Stimulated activated memory B cell treated with anti-CD40 and anti-IgM and Interleukin-4, amounts not matched to agents 10 μg/mL and 1 μg/mL and 100 μg/mL, for 72 hours (primary cell): ENCODE measurements at regions not wholly inside any gene's neighbourhood (a gene's known extent, or its start where the extent isn't known, plus 50 kb on each side); places are given as distances from the start of the nearest gene placed in this dataset.
"Not testable (repeated sequence)": the region's sequence is repeated elsewhere in the genome, so short reads cannot be mapped to it uniquely, and the experiment has no call there.

Experiments
- ATAC-seq: fragments of 150-1000 bp; cut with Tn5 transposase; 2 replicates; pipeline ENCODE4 v1.10.0; 2021
- H3K27ac Mint-ChIP-seq: one replicate; pipeline ENCODE4 v1.8.0; 2022; ENCODE audit warnings: mild to moderate bottlenecking, mixed read lengths
- H3K27me3 Mint-ChIP-seq: one replicate; pipeline ENCODE4 v1.8.0; 2022; ENCODE audit warnings: mixed read lengths
- H3K36me3 Mint-ChIP-seq: one replicate; pipeline ENCODE4 v1.8.0; 2022; ENCODE audit warnings: mixed read lengths
- H3K4me1 Mint-ChIP-seq: one replicate; pipeline ENCODE4 v1.8.0; 2022; ENCODE audit warnings: mixed read lengths
- H3K4me3 Mint-ChIP-seq: one replicate; pipeline ENCODE4 v1.8.0; 2022; ENCODE audit warnings: mild to moderate bottlenecking, moderate library complexity, mixed read lengths
- H3K9me3 Mint-ChIP-seq: one replicate; pipeline ENCODE4 v1.8.0; 2022; ENCODE audit warnings: mixed read lengths

- Mint-ChIP-seq H3K27ac (no peak overlapping the region), H3K36me3 (no peaks in the 10 kb centered on the region), H3K4me3 (no peak overlapping the region), H3K4me1 (no peaks in the 10 kb centered on the region), H3K27me3 (peaks cover 2% of the 10 kb centered on the region), H3K9me3 (no peaks in the 10 kb centered on the region)
- no peak for ATAC-seq
Measured at GRCh38 chr16:13325396-13325795, 424.0 kb downstream of the SHISA9 start.

- Mint-ChIP-seq H3K27ac (no peak overlapping the region), H3K4me1 (no peaks in the 10 kb centered on the region), H3K9me3 (no peaks in the 10 kb centered on the region), H3K36me3 (no peaks in the 10 kb centered on the region), H3K4me3 (no peak overlapping the region), H3K27me3 (peaks cover 7% of the 10 kb centered on the region)
- no peak for ATAC-seq
Measured at GRCh38 chr16:13331918-13332317, 430.5 kb downstream of the SHISA9 start.

- Mint-ChIP-seq H3K36me3 (no peaks in the 10 kb centered on the region), H3K4me3 (no peak overlapping the region), H3K27ac (no peak overlapping the region), H3K4me1 (no peaks in the 10 kb centered on the region), H3K27me3 (peaks cover 7% of the 10 kb centered on the region), H3K9me3 (no peaks in the 10 kb centered on the region)
- ATAC-seq: no peak
Measured at GRCh38 chr16:13332713-13333255, 431.4 kb downstream of the SHISA9 start.

GRCh38 chr16:13333336-13333735 is 431.9 kb downstream of the SHISA9 start:
- Mint-ChIP-seq H3K27ac (no peak overlapping the region), H3K4me1 (no peaks in the 10 kb centered on the region), H3K9me3 (no peaks in the 10 kb centered on the region), H3K36me3 (no peaks in the 10 kb centered on the region), H3K4me3 (no peak overlapping the region), H3K27me3 (peaks cover 7% of the 10 kb centered on the region)
- no peak for ATAC-seq

GRCh38 chr16:13335879-13336278 is 434.5 kb downstream of the SHISA9 start:
- Mint-ChIP-seq H3K4me3 (no peak overlapping the region), H3K27me3 (no peaks in the 10 kb centered on the region), H3K4me1 (no peaks in the 10 kb centered on the region), H3K9me3 (no peaks in the 10 kb centered on the region), H3K36me3 (no peaks in the 10 kb centered on the region), H3K27ac (no peak overlapping the region)
- ATAC-seq: no peak

GRCh38 chr16:13336335-13336734 is 434.9 kb downstream of the SHISA9 start:
- H3K4me1 Mint-ChIP-seq: no peaks in the 10 kb centered on the region
- H3K4me3 Mint-ChIP-seq: no peak overlapping the region
- no peak overlapping the region for H3K27ac Mint-ChIP-seq
- no peak for ATAC-seq
- no peaks in the 10 kb centered on the region for H3K27me3 Mint-ChIP-seq
- no peaks in the 10 kb centered on the region for H3K9me3 Mint-ChIP-seq
- H3K36me3 Mint-ChIP-seq: no peaks in the 10 kb centered on the region

- H3K4me3 Mint-ChIP-seq, H3K36me3 Mint-ChIP-seq, ATAC-seq, H3K27ac Mint-ChIP-seq, H3K4me1 Mint-ChIP-seq, H3K9me3 Mint-ChIP-seq, H3K27me3 Mint-ChIP-seq: not testable (repeated sequence)
Measured at GRCh38 chr16:13336907-13337881, 435.8 kb downstream of the SHISA9 start.

GRCh38 chr16:13338044-13338443 is 436.6 kb downstream of the SHISA9 start:
- no peaks in the 10 kb centered on the region for H3K36me3 Mint-ChIP-seq
- H3K4me1 Mint-ChIP-seq: no peaks in the 10 kb centered on the region
- no peak overlapping the region for H3K4me3 Mint-ChIP-seq
- no peak overlapping the region for H3K27ac Mint-ChIP-seq
- no peaks in the 10 kb centered on the region for H3K9me3 Mint-ChIP-seq
- no peak for ATAC-seq
- H3K27me3 Mint-ChIP-seq: no peaks in the 10 kb centered on the region

- H3K36me3 Mint-ChIP-seq: no peaks in the 10 kb centered on the region
- H3K27ac Mint-ChIP-seq: no peak overlapping the region
- ATAC-seq: no peak
- no peaks in the 10 kb centered on the region for H3K4me1 Mint-ChIP-seq
- no peak overlapping the region for H3K4me3 Mint-ChIP-seq
- H3K27me3 Mint-ChIP-seq: no peaks in the 10 kb centered on the region
- peaks cover 3% of the 10 kb centered on the region for H3K9me3 Mint-ChIP-seq
Measured at GRCh38 chr16:13342675-13343074, 441.3 kb downstream of the SHISA9 start.

GRCh38 chr16:13344001-13344400 is 442.6 kb downstream of the SHISA9 start:
- H3K4me1 Mint-ChIP-seq: no peaks in the 10 kb centered on the region
- no peak overlapping the region for H3K27ac Mint-ChIP-seq
- no peaks in the 10 kb centered on the region for H3K27me3 Mint-ChIP-seq
- no peak for ATAC-seq
- H3K4me3 Mint-ChIP-seq: no peak overlapping the region
- H3K36me3 Mint-ChIP-seq: no peaks in the 10 kb centered on the region
- H3K9me3 Mint-ChIP-seq: peaks cover 3% of the 10 kb centered on the region

- Mint-ChIP-seq H3K4me1 (no peaks in the 10 kb centered on the region), H3K36me3 (no peaks in the 10 kb centered on the region), H3K27ac (no peak overlapping the region), H3K27me3 (no peaks in the 10 kb centered on the region), H3K4me3 (no peak overlapping the region), H3K9me3 (peaks cover 3% of the 10 kb centered on the region)
- ATAC-seq: no peak
Measured at GRCh38 chr16:13348416-13348815, 447.0 kb downstream of the SHISA9 start.

GRCh38 chr16:13350000-13350399 is 448.6 kb downstream of the SHISA9 start:
- Mint-ChIP-seq H3K4me3 (no peak overlapping the region), H3K27ac (no peak overlapping the region), H3K9me3 (peaks cover 3% of the 10 kb centered on the region), H3K36me3 (no peaks in the 10 kb centered on the region), H3K4me1 (no peaks in the 10 kb centered on the region), H3K27me3 (no peaks in the 10 kb centered on the region)
- ATAC-seq: no peak

- Mint-ChIP-seq H3K27ac (no peak overlapping the region), H3K36me3 (no peaks in the 10 kb centered on the region), H3K9me3 (no peaks in the 10 kb centered on the region), H3K27me3 (no peaks in the 10 kb centered on the region), H3K4me1 (no peaks in the 10 kb centered on the region), H3K4me3 (no peak overlapping the region)
- ATAC-seq: no peak
Measured at GRCh38 chr16:13351181-13351580, 449.8 kb downstream of the SHISA9 start.

GRCh38 chr16:13351601-13352217 is 450.3 kb downstream of the SHISA9 start:
- Mint-ChIP-seq H3K36me3 (no peaks in the 10 kb centered on the region), H3K27me3 (no peaks in the 10 kb centered on the region), H3K9me3 (no peaks in the 10 kb centered on the region), H3K4me3 (no peak overlapping the region), H3K27ac (no peak overlapping the region), H3K4me1 (no peaks in the 10 kb centered on the region)
- no peak for ATAC-seq

- H3K4me3 Mint-ChIP-seq, H3K27ac Mint-ChIP-seq, H3K9me3 Mint-ChIP-seq, H3K27me3 Mint-ChIP-seq, H3K36me3 Mint-ChIP-seq, H3K4me1 Mint-ChIP-seq, ATAC-seq: not testable (repeated sequence)
Measured at GRCh38 chr16:13352796-13353195, 451.4 kb downstream of the SHISA9 start.

- H3K27ac Mint-ChIP-seq: not testable (repeated sequence)
Measured at GRCh38 chr16:13357842-13358241, 456.4 kb downstream of the SHISA9 start.

More at GRCh38 chr16:13357842-13358241, 456.4 kb downstream of the SHISA9 start:
- H3K27me3 Mint-ChIP-seq, H3K9me3 Mint-ChIP-seq, ATAC-seq, H3K4me1 Mint-ChIP-seq, H3K36me3 Mint-ChIP-seq, H3K4me3 Mint-ChIP-seq: not testable (repeated sequence)
